NCI-H446 (cell line): ENCODE measurements at regions not wholly inside any gene's neighbourhood (a gene's known extent, or its start where the extent isn't known, plus 50 kb on each side); places are given as distances from the start of the nearest gene placed in this dataset.

Experiments
- DNase-seq, 2 experiments: peaks; one replicate each; lab custom pipeline; 2025; lab: John Stamatoyannopoulos, UW

DNA sequence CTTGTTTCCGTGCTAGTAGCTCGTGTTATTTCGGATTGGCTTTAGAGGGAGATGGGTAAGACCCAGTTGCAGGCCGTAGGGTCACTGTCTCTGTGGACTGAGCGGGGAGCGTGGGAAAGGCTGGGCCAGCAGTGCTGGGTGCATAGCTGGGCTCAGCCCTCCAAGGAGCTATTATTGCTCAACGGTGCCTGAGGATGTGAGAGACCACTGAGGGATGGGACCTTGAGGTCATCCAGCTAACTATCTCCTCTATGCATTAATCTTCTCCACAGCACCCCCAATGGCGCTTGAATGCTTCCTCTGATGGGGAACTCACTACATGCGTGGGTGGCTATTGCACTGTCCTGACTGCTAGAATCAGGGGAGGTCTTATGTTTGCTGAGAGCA lies 126.1 kb upstream of the FOXF1 start:
- no peak for DNase-seq

DNA sequence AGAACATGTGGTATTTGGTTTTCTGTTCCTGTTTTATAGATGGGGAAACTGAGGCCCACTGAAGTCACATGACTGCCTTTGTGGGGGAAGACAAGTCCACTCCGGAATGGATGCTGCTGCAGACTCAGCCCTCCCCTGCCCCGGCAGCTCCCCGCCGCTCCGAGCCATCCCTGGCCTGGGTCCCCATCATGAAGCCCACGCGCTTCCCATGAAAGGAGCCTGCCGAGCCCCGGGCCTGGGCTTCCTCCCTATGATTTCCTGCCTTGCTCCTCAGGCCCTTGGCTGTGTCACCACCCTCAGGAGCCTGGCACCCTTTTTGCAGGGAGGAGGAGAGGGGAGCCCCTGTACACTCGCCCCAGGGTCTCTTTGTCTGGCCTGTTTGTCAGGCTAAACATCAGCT lies 125.3 kb upstream of the FOXF1 start:
- no peak for DNase-seq

DNA sequence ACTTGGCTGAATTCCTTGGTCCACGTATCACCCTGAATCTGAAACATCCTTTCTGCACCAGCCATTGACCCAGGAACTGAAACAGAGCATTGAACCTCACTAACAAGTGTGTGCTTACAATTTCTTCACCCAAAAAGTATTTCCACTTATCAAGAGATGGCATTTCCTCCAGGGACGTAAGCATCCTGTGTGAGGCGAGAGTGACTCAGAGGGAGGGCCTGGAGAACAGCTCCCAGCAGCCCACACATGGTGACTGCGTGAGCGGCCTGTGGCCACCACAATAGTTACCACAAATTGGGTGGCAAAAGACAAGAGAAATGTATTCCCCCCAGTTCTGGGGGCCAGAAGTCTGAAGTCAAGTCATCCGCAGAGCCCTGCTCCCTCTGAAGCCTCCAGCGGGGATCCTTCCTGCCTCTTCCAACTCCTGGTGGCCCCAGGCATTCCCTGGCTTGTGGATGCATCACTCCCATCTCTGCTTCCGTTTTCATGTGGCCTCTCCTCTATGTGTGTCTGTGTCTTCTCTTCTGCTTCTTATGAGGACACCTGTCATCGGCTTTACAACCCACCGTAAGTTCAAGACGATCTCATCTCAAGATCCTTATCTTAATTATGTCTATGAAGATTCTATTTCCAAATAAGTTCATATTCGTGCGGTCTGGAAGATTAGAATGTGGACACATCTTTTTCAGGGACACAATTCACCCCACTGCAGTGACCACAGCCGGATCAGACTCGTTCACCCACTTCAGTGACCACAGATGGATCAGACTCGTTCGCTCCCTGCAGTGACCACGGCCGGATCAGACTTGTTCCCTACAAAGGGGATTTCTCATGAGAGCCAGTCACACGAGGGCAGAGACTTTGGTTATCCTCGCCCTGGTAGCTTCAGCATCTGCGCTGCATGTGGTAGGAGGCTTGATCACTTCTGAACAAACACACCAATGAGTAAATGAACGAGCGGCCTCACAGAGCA lies 122.6 kb upstream of the FOXF1 start:
- no peak for DNase-seq

DNA sequence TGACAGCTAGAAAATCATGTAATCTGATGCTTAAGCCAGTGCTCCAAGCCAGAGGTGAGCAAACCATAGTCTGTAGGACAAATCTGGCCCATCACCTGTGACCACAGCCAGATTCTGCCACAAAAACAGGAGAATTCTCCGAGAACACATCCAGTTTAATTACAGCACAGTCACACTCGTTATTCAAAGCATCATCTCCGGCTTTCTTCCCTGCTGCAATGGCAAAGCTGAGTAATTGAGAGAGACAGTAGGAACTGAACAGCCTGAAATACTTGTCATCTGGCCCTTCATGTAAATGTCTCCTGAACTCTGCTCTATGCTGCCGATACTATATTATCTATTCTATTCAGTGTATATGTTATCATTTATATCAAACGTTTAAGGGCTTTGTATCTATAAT lies 121.4 kb upstream of the FOXF1 start:
- DNase-seq: no peak

DNA sequence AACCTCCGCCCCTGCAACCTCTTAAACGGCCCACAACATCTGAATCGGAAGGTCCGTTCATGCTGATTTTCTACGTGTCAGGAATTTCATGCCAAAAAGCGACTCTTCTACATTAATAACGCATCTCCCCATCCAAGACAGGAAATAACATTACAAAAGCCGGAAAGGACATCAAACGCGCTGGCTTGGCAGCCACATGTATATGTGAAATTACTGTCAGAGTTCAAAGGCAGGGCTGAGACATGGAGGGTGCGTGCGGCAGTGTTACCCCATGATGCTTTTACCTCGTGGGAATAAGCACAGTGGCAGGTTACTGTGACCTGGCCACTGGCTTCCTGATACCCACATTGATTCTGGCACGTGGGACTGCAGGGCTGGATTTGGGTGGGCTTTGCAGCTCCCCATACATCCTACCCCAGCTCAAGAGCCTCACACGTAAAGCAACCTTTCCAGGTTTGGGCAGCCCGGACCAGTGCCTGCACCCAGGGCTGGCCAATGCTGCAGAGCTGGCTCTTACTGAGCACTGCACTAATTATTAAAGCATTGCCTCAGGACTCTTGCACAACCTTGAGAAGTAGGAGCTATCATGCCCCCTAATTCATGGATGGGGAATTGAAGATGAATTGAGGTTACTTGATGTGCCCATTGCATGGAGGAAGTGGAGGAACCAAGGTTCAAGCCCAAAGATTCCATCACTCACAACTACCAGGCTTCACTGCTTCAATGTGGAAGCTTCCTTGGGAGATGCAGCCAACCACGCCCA lies 120.6 kb upstream of the FOXF1 start:
- DNase-seq: no peak

DNA sequence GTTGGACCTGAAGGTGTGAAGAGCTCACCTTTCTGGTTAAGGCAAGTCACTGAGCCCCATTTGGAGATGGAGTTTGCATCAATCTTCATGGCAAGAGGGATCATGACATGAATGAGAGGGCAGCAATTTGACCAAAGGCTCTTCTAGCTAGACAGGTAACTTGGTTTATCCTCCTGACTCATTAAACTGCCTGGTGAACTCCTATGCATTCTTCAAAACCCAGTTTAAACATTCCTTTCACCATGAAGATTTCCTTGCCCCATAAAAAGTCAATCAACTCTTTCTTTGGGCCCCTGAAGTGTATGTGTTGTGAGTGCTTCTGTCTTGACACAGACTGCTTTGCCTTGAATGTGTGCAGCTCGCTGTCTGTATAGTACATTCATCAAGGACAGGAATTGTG lies 120.0 kb upstream of the FOXF1 start:
- no peak for DNase-seq

DNA sequence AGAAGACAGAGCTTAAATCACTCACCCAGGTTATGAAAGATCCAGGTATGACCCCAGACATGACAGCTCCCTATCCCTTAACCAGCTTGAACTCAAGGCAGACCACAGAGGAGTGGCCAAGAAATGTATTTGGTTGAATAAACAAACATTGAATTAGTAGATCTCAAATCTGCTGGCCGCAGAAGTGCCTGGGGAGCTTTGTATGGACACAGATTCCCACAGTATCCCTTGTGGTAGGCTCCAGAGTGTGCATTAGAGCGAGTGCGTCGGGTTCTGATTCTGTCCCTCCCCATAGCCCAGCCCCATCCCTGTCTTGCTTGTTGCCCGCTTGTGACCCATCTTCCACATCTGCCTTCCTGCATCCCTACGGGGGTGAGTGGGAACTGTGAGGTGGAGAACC lies 118.8 kb upstream of the FOXF1 start:
- no peak for DNase-seq

DNA sequence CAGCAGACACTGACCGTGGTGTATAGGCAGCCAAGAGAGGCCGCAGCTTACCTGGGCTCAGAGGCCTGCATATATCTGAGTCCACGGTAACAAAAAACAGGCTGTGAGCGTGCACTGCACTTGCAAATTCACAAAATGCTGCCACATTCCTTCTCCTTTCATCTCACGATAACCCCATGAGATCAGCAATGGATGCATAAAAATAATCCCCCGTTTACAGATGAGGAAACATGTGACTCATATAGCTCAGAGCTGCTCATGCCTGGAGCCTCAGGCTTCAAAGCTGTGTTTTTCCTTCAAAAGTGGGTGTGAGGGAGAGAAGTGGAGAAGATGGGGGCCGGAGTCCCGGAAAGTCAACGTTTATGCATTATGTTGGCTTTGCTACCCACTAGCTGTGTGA lies 118.3 kb upstream of the FOXF1 start:
- no peak for DNase-seq

DNA sequence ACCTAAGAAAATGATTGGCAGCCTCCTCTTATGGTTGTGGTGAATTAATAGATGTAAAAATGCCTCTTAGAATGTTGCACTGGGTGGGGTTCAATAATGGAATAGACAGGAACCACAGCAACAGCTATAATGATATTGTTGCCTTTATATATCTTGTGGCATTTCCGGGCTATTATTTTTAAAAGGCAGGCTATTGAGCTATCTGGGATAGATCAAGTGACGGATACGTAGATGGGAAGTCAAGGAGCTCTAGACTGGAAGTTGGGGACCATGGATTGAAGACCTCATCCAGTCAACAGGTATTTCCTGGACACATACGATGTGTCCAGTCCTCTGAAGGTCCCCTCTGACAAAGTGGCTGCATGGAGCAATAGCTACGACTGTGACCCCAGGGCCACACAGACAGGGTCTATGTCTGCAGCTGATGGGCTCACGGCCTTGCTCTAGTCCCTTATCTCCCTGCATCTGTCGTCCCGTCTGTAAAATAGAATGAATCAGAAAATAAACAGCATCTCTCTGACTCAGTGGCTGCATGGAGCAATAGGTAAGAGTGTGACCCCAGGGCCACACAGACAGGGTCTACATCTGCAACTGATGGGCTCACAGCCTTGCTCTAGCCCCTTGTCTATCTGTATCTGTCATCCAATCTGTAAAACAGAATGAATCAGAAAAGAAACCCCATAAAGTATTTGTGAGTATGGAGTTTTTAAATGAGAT lies 117.7 kb upstream of the FOXF1 start:
- no peak for DNase-seq

DNA sequence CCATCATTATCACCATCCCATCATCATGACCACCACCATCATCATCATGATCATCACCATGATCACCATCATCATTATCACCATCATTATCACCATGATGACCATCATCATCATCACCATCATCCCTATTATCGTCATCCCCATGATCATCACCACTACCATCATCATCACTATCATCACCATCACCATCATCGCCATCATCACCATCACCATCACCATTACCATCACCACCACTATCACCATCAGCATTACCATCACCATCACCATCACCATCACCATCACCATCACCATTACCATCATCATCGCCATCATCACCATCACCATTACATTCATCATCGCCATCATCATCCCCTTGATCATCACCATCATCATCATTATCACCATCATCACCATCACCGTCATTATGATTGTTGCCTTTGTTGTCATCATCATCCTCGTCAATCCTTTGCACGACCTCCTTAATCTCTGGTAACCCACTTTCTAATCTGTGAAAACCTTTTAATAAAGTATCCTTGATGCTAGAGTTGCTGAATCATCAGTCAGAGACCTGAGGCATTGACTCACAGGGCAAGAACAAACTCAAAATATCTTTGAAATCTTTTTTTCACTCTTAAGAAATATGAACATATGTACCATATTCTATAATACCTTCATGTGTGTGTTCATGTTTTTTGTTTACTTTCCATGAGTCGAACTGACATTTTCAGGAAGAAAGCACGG lies 116.3 kb upstream of the FOXF1 start:
- DNase-seq: no peak

DNA sequence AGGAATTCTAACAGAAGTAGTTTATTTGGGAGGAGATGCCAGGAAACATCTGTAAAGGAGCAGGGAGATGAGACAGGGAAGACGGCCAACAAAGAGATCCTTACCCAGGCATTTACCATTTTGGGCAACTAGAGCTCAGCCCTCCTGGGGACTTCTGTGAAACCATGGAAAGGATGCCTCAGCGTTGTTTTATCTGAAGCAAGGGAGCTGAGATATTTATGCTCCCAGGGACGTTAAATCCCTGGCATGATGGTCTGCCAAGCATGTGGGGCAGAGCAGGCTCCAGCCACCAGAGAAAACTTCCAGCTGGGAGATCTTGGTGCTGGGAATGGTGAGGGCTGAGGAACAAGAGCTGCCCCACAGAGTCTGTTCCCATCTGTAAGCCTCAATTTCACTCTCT lies 114.8 kb upstream of the FOXF1 start:
- no peak for DNase-seq

DNA sequence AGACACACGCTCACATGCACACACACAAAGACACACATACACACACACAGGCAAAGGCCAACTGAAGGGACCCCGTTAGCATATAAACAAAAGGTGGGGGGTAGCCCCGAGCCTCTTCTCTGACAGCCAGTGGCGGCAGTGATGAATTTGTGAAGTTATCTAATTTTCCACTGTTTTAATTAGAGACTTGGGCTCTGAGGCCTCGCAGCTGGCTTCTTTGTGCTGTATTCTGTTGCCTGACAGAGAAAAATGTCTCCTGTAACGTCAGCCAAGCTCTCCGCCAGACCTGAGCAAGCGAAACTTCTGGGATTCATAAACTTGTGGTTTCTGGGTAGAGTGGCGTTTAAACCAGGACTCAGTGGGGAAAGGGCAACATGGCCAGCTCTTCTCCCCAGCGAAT lies 113.9 kb upstream of the FOXF1 start:
- DNase-seq: no peak

DNA sequence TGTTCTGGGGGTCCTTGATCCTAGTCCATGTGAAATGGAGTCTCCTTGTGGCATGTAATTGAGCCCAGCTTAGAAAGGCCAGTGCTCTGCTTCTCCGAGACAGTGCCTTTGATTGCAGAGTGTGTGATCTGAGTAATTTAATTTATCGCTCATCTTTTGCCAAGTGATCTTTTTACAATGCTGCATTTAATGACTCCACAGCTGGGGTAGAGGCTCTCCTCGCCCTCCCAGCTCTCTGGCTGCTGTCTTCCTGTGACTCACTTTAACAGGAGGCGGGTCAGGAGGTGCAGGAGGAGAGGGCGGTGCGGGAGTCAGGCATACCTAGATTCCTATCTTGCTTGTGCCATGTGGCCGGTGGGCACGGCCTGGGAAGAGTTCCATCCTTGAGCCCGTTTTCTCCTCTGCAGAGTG lies 113.4 kb upstream of the FOXF1 start:
- DNase-seq: no peak

DNA sequence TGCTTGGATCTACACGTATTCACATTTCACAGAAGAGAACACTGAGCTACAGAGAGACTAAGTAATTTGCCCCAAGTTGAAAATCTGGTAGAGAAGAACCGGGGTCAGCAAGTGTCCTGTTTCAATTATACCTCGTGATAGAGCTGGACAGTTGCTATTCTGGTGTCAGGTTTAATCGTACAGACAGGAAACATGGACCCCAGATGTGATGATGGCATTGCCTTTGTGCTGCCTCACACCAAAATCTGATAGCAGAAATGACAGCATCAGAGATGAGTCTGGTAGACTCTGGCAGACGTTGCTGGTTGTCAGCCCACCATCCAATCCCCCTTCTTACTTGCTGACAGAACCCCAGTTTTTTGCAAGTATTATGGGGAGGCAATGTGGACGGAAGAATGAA lies 112.1 kb upstream of the FOXF1 start:
- DNase-seq: no peak

DNA sequence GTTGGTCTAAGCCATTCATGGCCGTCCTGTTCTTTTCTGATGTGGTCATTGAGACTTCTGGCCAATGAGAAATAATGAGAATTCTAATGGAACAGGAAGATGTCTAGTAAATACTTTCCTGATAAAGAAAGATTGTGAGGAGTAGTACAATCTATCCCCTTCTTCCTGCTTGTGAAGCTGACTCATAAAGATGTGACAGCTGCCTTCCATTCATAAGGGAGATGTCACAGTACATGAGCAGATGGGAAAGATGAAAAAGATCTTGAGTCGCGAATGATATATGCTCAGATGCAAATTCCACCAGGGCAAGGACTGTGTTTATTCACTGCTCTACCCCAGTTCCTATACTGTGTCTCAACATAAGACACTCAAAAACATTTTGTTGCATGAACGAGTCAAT lies 111.7 kb upstream of the FOXF1 start:
- no peak for DNase-seq

DNA sequence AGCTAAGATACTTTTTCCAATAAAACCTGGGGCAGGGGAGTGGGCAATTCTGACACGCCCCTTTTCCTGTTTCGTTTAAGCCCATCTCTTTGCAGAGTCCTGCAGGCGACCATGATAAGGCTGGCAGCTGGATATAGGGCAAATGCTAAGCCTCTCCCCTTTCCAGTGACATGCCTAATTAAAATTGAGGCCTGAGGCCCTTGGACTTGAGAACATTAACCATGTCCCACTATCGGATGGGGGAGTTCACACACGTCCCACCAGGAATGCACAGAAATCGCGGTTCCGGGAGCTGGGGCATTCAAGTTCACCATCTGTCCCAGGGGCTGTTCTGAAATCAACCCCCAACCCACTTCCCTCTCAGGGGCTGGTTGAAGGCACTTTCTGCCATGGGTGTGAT lies 109.2 kb upstream of the FOXF1 start:
- no peak for DNase-seq

DNA sequence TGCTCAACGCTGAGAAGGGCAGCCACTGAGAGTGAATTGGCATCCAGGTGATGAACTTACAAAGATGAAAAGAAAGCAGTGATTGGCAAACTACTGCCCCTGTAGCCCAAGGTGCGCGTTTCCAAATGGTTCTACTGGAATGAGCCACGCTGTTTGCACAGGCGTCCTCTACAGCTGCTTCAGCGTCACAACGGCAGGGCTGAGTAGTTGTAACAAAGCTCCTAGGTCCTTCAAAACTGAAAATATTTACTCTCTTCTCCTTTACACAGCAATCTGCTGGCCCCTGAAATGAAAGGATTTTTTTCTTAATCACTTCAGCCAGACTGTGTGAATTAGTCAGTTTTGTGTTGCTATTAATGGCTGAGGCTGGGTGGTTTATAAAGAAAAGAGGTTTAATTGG lies 107.2 kb upstream of the FOXF1 start:
- DNase-seq: no peak

DNA sequence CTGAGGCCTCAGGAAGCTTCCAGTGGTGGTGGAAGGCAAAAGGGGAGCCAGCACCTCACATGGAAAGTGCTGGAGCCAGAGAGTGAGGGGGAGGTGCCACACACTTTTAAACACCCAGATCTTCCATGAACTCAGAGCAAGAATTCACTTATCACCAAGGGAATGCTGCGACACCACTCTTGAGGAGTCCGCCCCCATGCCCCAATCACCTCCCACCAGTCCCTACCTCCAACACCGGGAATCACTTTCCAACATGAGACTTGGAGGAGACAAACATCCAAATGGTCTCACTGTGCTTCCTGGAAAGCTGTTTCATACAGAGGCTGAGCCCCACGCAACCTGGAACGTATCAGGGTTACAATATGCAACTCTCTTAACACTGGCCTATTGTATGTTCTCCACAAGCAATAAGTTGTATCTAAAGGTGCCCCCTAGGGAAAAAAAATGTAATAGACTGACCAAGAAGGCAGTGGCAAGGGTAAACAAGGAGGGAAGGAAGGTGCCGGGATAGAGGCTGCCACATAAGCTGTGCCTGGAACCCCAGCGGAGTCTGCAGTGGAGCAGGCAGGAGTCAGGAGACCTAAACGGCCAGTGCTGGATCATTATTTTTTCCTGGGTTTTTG lies 106.7 kb upstream of the FOXF1 start:
- no peak for DNase-seq

DNA sequence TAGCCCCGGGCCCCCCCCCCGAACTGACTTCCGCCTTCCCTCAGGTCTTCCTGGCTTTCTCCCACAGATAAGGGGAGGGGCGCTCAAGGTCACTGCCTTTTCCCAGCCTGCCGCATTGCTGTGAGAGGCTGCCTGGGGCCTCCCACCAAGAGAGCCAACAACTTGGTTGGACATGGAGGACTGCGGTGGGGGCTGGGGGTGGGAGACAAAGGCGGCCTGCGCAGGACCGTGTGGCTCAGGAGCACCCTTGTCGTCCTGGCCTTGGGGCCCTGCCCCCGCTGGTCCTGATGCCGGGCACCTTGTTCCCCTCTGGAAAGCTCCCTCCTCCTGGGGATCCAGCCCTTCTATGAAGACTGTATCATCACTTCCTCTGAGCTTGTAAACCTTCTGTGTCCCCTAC lies 105.6 kb upstream of the FOXF1 start:
- no peak for DNase-seq

DNA sequence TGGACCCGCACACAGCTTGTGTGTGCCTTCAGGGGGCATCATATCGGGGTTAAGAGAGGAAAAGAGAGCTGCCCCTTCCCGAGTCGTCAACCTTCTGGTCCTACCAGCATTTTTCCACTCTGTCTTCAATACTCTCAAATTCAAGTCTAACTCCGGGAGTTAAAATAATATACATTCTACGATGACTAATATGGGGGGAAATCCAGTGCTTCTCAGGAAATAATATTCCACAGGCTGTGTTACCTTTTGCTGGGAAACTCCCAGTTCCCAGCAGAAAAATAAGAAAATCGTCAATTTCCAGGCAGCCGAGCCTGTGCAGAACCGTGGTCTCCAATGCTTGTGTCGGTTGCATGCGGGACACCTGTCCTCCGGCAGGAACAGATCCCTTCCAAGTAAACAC lies 105.0 kb upstream of the FOXF1 start:
- no peak for DNase-seq

DNA sequence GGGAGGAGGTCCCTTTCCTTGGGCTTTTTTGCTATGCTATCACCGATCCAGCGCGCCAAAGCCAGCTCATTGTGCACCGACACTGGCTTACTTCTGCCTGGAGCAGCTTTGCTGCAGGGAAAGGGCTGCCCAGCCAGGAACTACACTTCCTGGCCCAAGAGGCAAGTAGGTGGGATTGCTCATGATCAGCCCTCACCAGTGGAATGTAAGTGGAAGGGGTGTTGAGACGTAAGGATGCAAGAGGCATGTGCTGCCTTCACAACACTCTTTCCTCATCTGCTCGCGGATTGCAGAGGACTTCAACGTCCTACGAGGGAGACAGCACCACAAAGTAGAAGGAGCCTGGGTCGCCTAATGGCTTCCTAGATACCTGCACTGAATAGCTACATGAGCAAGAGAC lies 104.3 kb upstream of the FOXF1 start:
- no peak for DNase-seq

DNA sequence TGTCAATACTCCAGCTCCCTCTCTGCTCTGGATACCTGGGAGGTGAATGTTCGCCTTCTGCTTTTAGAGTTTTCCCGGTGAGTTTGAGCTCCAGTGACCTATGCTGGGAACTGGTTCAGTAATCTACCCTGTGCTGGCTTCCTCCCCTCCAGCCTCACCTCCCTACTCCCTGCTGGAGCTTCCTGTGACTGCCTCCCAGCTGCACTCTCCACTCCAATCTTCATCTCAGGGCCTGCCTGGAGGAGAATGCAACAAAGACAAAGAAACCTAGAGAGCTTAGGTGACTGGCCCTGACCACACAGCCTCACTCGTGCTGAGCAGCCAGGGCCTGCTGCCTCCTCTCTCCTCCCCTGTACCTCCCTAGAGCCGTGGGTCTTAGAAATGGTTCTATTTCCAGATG lies 101.6 kb upstream of the FOXF1 start:
- no peak for DNase-seq
